DMS 273 treated with DMSO at 0.1 percent for 48 hours (cell line): ENCODE measurements at regions not wholly inside any gene's neighbourhood (a gene's known extent, or its start where the extent isn't known, plus 50 kb on each side); places are given as distances from the start of the nearest gene placed in this dataset.

ENCODE experiments used
- DNase-seq: peaks from one replicate; lab custom pipeline; 2025; lab: John Stamatoyannopoulos, UW

DNA sequence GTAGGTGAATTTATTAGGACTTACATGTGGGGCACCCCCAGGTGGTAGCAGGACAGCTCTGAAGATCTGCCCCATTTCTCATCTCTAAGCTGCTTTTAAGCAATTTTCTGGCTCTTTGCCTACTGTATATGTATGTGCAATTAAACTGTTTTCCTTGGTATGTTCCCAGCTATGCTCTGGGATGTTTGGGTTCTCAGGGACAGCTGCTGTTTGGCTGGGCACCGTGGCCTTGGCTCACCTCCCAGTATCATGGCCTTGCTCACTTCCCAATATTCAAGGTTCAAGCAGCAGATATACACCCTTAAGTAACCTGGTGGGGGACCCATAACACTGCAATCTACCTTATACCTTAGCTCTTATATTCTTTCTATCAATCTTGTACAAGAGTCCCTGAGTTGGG, 53.7 kb upstream of the KITLG start:
- no peak for DNase-seq

GRCh38 chr12:88633312-88633711, 53.0 kb upstream of the KITLG start:
- no peak for DNase-seq

GRCh38 chr12:88630561-88630960, 50.3 kb upstream of the KITLG start:
- DNase-seq = no peak
